ENCODE measurements at regions not wholly inside any gene's neighbourhood (a gene's known extent, or its start where the extent isn't known, plus 50 kb on each side); places are given as distances from the start of the nearest gene placed in this dataset.

- Mint-ChIP-seq H3K9me3 (peaks cover 21% of the 10 kb centered on the region), H3K27ac (no peak overlapping the region), H3K4me3 (no peak overlapping the region), H3K36me3 (ENCODE audit: low read depth) (no peaks in the 10 kb centered on the region), H3K4me1 (ENCODE audit: low read depth) (no peaks in the 10 kb centered on the region), H3K27me3 (ENCODE audit: insufficient read depth) (no peaks in the 10 kb centered on the region)
- TF ChIP-seq CTCF (IDR thresholded peaks at IDR 0.05): no peak
- no peak for DNase-seq
Measured at GRCh38 chr4:96016634-96017299, 176.9 kb downstream of the PDHA2 start.

GRCh38 chr4:96025011-96025410 is 185.1 kb downstream of the PDHA2 start:
- peaks cover 24% of the 10 kb centered on the region for H3K9me3 Mint-ChIP-seq
- H3K4me1 Mint-ChIP-seq (ENCODE audit: low read depth): no peaks in the 10 kb centered on the region

GRCh38 chr4:96035727-96036126 is 195.8 kb downstream of the PDHA2 start:
- DNase-seq: no peak
- no peak overlapping the region for H3K27ac Mint-ChIP-seq

More at GRCh38 chr4:96025011-96025410, 185.1 kb downstream of the PDHA2 start:
- DNase-seq: no peak
- TF ChIP-seq CTCF (IDR thresholded peaks at IDR 0.05): no peak
- Mint-ChIP-seq H3K27ac (no peak overlapping the region), H3K36me3 (ENCODE audit: low read depth) (no peaks in the 10 kb centered on the region), H3K27me3 (ENCODE audit: insufficient read depth) (no peaks in the 10 kb centered on the region), H3K4me3 (no peak overlapping the region)

GRCh38 chr4:96036781-96037180 is 196.9 kb downstream of the PDHA2 start:
- Mint-ChIP-seq H3K27me3 (ENCODE audit: insufficient read depth) (no peaks in the 10 kb centered on the region), H3K36me3 (ENCODE audit: low read depth) (no peaks in the 10 kb centered on the region; the same call in 1 of the 2 replicates), H3K9me3 (peaks cover 22% of the 10 kb centered on the region), H3K27ac (no peak overlapping the region), H3K4me3 (no peak overlapping the region), H3K4me1 (ENCODE audit: low read depth) (no peaks in the 10 kb centered on the region)
- TF ChIP-seq CTCF (IDR thresholded peaks at IDR 0.05): no peak
- DNase-seq: no peak

More at GRCh38 chr4:96035727-96036126, 195.8 kb downstream of the PDHA2 start:
- no peaks in the 10 kb centered on the region; the same call in 1 of the 2 replicates for H3K36me3 Mint-ChIP-seq (ENCODE audit: low read depth)
- H3K27me3 Mint-ChIP-seq (ENCODE audit: insufficient read depth): no peaks in the 10 kb centered on the region
- TF ChIP-seq CTCF (IDR thresholded peaks at IDR 0.05): peak; percentile 15; the same call in 1 of the 2 replicates
- peaks cover 25% of the 10 kb centered on the region for H3K9me3 Mint-ChIP-seq
- no peaks in the 10 kb centered on the region for H3K4me1 Mint-ChIP-seq (ENCODE audit: low read depth)
- H3K4me3 Mint-ChIP-seq: no peak overlapping the region

- no peaks in the 10 kb centered on the region for H3K4me1 Mint-ChIP-seq (ENCODE audit: low read depth)
- no peak overlapping the region for H3K4me3 Mint-ChIP-seq
- no peak for TF ChIP-seq CTCF (IDR thresholded peaks at IDR 0.05)
- DNase-seq: no peak
- H3K9me3 Mint-ChIP-seq: peaks cover 27% of the 10 kb centered on the region
- no peaks in the 10 kb centered on the region; the same call in 1 of the 2 replicates for H3K36me3 Mint-ChIP-seq (ENCODE audit: low read depth)
- no peak overlapping the region for H3K27ac Mint-ChIP-seq
- no peaks in the 10 kb centered on the region for H3K27me3 Mint-ChIP-seq (ENCODE audit: insufficient read depth)
Measured at GRCh38 chr4:96037705-96038104, 197.8 kb downstream of the PDHA2 start.
